Right lung (tissue), 2 donors: ENCODE measurements at regions not wholly inside any gene's neighbourhood (a gene's known extent, or its start where the extent isn't known, plus 50 kb on each side); places are given as distances from the start of the nearest gene placed in this dataset.

ENCODE experiments used
- DNase-seq, 2 donors: peaks; one replicate each; pipeline ENCODE4 v3.0.0-alpha.2; 2013

GRCh38 chr6:133583907-133584427 lies 304.9 kb upstream of the TCF21 start:
- DNase-seq = peak in 1 of 2 donors; percentile 55

DNA sequence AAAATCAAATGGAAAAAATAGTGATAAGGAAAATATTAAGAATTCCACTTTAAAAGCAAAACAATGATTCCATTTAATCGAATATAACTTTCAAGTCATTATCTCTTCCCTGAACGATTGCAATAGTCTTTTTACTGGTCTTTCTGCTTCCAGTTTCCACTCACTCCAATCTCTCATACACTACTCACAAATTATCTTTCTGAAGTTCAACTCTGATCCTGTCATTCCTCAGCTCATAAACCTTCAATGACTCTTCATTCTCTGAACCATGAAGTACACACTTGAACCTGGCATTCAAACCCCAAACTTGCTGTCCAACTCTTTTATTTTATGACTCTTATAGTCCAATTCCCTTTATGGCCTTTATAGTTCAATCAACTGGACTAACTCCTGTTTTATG lies 304.1 kb upstream of the TCF21 start:
- peak; percentile 45 to 59 for DNase-seq

GRCh38 chr6:133585978-133586377 lies 302.9 kb upstream of the TCF21 start:
- no peak for DNase-seq

GRCh38 chr6:133587546-133588160 lies 301.3 kb upstream of the TCF21 start:
- peak; percentile 69 to 70 for DNase-seq

- DNase-seq = no peak
Measured at GRCh38 chr6:133590196-133590595, 298.7 kb upstream of the TCF21 start.

DNA sequence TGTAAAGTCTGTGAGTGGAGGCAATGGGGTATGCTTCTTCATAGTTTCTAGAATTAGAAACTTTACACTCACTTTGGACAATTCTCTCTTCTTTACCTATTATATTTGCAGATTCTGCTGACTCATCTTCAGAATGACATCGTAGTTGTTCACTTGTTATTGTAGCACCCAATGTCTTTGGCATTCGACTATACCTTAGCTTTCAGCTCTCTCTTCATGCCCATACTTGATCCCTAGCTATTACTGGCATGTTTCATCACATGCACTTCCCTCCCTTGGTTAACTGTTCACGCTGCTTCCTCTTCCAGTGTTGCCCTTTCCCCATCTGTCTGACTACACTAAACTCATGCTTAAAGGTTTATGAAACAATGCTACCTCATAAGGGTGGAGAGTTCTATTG lies 298.1 kb upstream of the TCF21 start:
- no peak for DNase-seq

GRCh38 chr6:133591275-133591674 lies 297.6 kb upstream of the TCF21 start:
- no peak for DNase-seq

DNA sequence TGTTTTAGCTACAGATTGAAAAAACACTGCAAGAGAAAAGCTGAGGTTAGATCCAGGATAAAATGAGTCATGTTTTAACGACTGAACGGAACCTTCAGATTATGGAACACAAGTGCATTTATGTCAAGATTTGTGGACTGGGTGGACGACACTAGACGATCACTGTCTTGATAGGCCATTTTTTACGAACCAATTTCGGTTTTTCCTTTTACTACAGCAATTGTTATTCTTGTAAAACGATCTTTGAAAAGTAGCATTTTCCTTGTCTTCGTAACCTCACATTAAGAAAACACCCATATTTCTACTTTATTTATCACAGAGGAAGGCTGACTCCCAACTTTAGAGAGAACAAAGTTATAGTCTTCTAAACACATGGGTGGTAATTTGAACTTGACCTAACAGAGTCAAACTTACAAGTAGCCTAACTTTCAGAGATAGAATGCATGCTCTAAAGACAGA lies 294.2 kb upstream of the TCF21 start:
- no peak for DNase-seq

- DNase-seq = peak; percentile 85 to 86
Measured at GRCh38 chr6:133595111-133595761, 293.7 kb upstream of the TCF21 start.

DNA sequence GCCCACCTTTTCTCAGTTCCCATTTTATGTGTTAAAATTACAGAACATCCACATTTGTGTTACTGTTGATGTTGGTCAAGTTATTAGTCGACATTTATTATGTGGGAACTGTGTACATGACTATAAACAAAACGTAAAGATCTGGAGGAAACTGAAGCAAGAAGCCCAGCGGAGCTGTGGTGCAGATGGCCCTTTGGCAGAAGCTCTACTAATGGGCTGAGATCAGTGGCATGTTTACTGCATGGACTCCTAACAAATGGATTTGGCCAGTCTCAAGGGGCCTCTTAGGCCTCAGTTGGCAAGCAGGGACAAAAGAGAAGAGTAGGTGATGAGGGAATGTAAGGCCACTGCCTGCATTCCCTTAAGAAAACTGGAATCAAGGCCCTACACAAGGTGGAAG lies 282.1 kb upstream of the TCF21 start:
- DNase-seq = peak; percentile 65

DNA sequence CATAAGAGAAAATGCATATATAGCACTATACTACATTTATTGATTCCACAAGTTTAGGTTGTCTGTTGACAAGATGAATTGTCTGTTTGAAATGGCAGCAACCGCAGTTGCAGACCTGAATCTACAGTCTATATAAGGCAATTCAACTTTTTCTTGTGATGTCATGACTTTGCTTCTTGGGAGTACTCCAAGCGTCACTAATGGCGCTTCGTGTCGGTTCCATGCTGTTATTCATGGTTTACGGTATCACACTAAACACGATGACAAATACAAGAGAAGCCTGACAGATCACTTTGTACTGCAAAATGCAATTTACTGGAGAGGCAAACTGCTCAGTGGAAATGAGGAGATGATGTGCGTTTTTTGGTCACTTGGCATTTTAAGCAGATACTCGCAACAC lies 280.3 kb upstream of the TCF21 start:
- no peak for DNase-seq

- no peak for DNase-seq
Measured at GRCh38 chr6:133609415-133610226, 279.3 kb upstream of the TCF21 start.

DNA sequence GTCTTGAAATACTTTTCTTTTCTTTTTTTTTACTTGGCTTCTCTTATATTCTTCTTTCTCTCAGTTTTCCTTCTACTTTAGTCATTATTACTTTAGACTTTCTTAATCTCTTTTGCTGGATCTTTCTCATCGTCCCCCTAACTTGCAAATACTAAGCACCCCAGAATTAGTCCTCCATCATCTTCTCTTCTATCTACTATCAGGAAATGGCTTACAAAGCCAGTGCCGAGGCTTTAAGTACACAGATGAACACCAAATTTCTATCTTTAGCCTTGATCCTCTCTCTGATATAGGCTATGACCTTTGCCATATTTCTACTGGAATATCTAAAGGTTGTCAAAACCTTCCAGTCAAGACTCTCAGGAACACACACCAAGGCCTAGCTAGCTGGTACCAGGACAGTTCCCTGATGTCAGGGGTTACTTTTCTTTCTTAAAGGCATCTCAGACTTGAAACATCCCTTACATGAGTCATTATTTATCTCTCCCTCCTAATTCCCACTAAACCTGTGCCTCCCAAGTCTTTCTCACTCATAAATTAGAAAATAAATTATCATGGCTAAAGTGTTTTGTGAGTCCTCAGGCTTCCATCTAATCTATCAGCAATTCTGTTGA lies 278.6 kb upstream of the TCF21 start:
- no peak for DNase-seq

DNA sequence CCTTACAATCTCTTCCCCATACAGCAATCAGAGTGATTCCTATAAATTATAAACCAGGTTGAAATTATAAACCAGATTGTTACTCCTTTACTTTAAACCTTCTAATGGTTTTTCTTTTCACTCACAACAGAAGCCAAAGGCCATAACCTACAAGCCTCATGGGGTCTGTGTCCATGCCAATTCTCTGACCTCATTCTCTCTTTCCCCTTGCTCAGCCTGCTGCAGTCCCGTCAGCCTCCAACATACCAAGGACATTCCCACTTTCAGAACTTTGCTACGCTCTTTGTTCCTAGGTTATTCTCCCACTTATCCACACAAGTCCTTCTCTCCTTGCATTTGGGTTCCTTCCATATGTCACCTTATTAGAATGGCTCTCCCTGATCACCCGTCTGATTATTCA lies 277.9 kb upstream of the TCF21 start:
- DNase-seq = no peak

GRCh38 chr6:133612459-133612858 lies 276.5 kb upstream of the TCF21 start:
- DNase-seq = no peak

- no peak for DNase-seq
Measured at GRCh38 chr6:133613211-133613610, 275.7 kb upstream of the TCF21 start.

DNA sequence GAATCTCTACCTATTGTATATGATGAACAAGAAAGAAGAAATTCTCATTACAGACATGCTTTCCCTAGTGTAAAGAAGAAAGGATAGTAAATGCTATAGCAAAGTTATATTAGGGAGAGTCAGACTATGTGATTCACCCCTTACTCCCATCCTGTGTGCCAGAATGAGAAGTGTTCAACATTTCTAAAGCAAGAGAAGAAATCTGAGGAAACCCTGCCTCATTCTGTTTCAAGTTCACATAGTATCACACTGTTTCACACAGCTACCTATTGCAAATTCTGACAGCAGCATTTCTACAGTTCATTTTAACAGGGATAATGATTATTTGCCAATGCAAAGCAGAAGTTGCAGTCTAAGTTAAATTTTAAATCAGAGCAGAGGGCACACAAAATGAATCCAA lies 267.2 kb upstream of the TCF21 start:
- DNase-seq = no peak

DNA sequence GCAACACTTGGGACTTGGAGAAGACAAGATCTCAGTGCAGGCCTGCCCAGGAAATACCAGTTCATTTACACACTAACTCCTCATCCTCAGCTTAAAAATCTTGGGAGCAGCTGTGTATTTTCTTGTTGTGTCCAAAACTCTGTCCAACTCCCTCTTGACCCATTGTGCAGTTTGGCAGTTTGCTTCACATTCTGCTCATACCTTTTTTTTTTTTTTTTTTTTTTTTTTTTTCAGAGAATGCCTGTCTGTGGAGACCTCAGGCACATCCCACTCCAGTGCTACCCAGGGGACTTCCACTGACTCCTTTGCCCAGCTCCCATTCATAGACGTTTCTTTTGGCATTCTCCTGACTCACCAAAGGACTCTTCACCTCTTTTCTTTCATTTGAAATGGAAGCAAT lies 265.8 kb upstream of the TCF21 start:
- peak; percentile 69 to 71 for DNase-seq

DNA sequence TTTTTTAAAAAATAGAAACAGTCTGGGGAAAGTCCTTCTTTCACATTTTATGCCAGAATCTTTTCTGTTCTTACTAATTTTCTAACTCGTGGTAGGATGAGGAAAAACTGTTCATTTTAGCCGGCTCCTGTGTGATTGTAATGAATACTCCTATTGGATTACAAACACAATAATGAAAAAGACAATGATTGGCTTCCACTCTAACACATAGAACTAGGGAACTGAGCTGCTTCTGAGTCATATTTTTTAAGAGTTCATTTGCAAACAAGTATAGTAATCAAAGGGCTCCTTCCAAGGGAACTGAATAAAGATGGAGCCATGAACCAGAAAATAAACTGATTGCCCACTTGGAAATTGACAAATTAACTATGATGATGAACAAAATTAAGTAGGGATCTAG lies 265.3 kb upstream of the TCF21 start:
- no peak for DNase-seq

DNA sequence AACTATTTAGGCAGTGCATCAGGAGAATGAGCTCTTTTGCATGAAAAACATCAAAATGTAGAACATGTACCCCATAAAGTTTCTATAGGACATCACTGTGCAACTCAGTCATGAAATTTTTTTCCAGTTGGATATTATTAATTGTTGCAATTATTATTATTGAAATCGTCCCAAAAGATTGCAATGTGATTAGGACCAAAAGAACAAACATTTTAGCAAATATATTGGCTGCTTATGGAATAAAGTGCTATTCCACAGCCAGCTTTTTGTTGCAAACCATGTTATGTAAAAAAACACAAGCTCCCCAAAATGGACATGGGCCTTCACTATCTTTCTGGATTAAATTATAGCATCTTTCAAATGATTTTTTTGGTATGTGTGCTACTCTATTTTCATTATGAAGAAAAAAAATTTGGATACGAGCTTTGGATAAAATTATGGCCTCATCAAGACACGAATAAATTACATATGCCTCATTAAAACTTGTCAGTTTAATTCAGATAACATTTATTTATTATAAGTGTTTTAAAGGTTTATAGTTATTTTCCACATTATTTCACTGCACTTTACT lies 262.7 kb upstream of the TCF21 start:
- no peak for DNase-seq

- no peak for DNase-seq
Measured at GRCh38 chr6:133629970-133630369, 258.9 kb upstream of the TCF21 start.

DNA sequence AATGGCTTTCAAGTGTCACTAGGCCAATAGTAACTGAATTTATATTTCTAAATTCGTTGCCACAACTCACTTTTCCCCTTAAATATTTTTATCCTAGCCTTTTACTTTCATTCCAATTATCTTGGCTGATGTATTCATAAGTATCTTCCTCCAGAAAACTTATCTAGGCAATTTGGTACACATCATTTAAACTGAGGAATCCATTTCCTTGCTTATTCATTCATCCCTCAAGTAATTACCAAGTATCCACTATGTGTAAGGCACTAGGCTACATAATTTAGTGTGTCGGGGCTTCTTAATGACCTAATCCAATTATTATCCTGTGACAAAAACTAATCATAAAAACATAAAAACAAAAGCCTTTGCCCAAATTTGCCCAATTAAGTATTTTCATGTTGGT lies 258.3 kb upstream of the TCF21 start:
- DNase-seq = no peak
